ENCODE measurements at regions not wholly inside any gene's neighbourhood (a gene's known extent, or its start where the extent isn't known, plus 50 kb on each side); places are given as distances from the start of the nearest gene placed in this dataset.

DNA sequence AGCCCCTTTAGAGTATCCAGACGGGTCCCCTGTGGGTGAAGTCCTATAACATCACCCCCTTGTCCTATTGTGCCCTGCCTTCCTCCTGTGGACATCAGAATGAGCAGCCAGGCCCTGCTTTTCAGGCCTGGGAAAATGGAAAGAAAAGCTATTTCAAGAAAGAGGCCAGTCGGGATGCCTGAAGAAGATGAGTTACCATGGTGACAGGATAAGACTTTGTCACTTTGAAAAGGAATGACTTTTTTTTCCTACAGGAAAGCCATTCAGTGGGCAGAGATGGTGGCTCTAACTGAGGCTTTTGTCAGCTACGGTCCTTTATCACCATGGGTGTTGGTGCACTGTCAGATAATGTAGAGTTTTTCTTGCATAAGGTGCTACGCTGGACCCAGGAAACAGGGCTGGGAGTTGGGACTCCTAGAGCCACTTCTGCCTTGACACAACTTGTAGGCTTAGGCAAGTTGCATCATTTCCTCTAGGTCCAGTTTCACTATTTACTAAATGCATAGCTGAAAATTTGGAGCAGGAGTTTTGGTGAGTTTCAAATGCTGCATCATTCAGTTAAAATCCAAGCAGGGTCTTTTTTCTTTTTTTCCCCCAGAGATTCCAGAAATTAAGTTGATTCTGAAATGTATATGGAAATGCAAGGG lies 179.0 kb upstream of the ADRA1D start:
- DNase-seq = no peak

DNA sequence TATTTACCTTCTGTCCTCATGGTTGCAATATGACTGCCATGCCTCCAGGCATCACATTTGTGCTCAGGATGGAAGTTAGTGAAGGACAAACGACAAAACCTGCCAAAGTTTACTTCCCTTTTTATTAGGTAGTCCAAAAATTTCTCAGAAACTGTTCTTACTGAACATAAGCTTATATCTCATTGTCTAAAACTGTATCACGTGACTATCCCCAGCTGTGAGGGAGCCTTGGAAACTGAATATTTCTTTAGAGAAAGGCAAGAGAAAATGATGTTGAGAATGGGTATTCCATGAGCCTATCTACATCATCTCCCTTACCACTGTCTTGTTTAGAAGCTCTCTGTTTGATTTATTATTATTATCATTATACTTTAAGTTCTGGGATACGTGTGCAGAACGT lies 169.1 kb upstream of the ADRA1D start:
- no peak for DNase-seq

DNA sequence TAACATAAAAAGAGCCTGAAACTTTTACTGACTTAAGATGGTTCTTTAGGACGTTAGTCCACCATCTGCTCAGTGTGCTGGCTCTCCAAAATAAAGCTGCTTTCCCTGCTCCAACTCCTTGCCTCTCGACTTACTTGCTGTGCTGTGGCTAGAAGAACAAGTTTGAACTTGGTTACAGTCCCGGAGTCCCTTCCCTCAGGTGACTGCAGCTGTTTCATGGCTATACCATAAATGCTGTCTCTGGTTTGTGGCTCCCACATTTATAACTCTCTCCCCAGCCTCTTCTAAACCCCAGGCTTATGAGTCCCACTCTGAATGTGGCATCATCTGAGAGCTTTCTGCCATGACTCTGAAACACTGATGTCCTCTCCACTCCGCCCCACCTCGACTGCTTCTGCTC lies 166.2 kb upstream of the ADRA1D start:
- DNase-seq = no peak

DNA sequence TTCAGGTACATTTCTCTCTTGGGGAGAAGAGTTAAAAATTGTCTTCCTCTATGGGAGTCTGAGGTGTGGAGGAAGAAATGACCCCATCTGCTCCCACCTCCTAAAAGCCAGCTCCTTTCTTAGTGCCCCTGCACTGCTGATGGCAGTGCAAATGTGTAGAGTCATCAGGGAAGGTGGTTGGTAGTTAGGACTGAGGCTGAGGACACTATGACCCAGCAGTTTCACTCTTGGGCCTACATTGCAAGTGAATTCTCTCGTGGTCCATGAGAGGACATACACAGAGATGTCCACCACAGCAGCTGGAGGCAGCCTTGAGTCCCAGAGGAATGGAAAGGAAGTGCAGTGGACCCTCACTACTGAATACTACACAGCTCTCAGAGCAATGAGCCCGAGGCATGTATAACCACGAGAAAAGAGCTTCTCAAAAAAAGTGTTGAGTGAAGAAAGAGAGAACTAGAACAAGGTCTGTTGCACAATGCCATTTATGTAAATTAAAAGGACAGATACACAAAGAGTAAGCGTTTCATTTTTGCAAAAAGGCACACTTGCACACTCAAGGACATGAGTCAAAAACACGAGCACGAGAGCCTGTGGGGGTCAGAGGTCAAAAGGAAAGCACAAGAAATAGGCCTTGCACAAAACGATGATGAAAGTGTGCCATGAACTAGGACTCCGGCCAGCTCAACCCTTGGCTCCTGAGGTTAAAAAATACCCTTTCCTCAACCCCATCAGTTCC lies 164.4 kb upstream of the ADRA1D start:
- no peak for DNase-seq

DNA sequence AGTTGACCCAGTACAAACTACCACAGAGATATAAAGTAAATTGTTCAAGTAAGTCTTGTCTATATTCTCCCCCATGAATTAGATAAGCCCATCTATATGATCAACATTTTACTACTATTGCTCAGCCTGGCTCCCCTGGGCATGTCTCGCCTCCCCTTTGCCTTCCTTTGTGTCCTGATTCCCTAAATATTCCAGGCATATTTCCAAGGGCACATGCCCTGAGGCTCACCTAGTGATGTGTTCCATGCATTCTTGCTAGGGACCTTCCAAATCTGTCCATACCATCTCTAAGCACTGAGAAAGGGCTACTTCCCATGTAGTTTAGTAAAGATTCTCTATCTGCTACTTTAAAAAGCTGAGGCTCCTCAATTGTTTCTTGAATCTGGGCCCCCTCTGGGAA lies 163.1 kb upstream of the ADRA1D start:
- DNase-seq = no peak

DNA sequence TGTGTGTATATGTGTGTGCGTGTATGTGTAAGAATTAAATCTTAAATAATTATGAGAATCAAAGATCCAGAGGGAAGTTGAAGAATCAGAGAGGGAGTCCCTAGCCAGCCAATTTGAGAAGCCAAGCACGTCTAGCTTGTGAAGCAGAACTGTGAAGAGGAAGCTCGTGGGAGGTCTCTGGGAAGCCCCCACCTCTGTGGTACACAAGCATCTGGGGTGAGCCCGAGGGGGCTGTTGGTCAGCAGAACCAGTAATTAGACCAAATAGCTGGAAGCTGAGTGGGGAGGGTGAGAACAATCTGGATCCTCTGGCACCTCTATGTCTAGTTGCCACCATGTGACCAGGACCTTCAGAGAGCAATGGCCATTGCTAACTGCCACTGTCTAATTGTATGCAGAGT lies 162.7 kb upstream of the ADRA1D start:
- no peak for DNase-seq

DNA sequence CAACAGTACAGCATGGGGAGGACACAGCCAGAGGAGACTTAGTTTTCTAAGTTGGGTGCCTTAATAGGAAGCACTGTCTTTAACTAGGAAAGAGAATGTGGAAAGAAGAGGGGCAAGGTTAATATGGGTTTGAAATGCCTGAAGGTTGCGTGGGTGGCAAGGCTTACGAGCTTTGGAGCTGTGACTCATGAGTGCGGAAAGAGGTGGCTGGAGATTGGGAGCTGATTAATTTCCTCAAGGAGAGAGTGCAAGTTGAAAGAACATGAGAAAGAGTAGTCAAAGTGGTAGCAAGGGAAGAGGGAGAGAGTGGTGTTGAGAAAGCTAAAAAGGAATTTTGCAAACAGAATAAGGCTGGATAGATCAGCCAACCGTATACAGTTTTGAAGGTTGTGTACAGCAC lies 157.5 kb upstream of the ADRA1D start:
- no peak for DNase-seq

DNA sequence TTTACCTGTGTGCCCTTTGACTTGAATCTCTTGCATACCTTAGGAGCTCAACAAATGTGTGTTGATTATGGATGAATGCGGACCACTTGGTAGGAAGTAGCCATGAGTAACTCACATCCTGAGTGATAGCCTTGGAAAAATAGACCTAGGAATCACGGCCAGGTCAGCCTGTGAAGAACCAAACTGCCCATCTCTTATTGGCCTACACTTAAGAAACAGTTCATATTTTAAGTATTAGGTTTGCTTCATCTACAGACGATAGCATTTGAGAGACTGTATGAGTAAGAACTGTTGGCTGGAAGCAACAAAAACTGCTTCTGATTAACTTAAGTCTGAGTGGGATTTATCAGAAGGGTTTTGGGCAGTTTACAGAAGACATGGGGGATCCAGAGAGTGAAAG lies 152.5 kb upstream of the ADRA1D start:
- DNase-seq = no peak

DNA sequence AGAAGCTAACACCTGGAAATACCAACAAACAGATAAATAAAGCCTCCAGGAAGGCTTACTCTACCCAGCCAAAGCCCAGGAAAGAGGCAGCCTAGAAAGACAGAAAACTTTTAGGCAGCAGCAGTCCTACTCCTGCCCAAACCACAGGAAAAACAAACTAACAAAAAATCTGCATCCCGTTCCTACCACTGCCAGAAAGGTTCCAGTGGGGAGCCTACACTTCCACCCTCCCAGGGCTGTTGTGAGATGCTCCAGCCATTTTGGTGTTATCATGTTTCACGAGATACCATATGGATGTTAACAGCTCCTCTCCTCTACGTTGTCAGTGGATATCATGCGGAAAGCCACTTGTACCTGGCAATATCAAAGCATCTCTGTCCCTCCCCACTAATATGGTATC lies 135.9 kb upstream of the ADRA1D start:
- no peak for DNase-seq

DNA sequence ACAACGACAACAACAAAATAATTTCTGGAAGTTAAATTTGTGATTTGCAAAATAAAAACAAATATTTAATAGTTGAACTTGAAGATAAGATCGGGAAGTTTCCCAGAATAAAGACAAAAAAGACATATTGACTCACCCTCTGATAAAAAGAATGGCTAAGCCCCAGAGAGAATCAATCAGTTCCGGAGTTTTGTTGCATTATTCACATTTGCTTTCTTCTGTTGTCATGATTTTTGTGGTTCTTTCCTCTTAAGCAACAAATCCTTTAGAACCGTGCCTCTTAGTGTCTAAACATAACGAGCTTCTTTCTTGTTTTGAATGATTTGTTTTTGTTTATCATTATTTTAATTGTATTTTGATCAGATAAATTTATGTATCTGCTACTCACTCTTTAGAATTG lies 134.9 kb upstream of the ADRA1D start:
- no peak for DNase-seq

DNA sequence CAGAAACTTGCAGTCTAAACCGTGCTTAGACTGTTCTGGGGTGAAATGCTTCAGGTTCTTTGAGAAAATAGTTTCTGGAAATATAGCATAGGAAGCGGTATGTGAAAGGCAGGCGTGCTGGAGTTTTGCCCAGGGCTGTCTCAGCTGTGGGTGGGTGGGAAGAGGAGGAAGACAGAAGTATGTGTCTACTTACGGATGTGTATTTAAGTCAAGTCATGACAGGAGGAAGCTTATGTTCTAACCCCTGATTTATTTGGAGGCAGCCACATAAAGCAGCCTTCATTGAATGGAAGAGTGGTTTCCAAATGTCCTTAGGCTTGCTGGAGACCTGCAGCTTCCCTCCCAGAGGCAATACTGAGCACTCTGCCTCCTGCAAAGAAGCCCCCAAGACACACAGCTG lies 126.8 kb upstream of the ADRA1D start:
- DNase-seq = no peak

DNA sequence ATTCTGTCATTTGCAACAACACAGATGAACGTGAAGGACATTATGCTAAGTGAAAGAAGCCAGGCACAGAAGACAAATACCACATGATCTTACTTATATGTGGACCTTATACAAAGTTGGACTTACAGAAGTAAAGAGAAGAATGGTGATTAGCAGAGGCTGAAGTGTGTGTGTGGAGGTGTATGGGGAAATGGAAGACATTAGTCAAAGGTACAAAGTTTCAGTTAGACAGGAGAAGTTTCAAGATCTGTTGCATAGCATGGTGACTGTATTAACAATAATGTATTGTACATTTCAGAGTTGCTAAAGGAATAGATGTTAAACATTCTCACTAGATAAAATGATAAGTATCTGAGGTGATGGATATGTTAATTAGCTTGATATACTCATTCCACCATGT lies 124.4 kb upstream of the ADRA1D start:
- no peak for DNase-seq

DNA sequence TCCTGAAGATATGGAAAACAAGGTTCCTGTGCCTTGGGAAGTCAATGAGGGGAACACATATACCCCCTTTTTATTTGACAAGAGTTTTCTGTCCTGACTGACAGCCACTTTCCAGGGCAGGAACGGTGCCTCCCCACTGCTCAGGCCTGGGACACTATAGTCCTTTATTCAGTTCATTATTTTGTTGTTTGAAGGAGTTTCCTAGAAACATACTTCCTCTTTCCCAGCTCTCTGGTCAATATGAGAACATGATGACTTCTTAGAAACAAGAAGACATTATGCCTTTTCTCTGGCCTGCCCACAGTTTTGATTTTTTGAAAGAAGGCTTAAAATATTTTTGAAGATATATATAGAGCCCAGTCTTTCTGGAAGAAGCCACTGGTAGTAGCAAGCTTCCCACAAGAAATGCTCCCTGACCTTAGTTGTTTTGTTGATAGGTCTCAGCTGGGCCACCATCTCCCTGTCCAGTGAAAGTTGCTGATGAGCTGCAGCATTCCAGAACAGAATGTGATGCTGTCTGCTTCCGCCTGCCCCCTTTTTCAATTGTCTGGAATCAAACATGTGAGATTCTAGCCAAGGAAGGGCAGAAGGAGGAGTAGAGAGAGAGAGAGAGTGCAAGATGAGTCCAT lies 122.7 kb upstream of the ADRA1D start:
- DNase-seq = no peak

DNA sequence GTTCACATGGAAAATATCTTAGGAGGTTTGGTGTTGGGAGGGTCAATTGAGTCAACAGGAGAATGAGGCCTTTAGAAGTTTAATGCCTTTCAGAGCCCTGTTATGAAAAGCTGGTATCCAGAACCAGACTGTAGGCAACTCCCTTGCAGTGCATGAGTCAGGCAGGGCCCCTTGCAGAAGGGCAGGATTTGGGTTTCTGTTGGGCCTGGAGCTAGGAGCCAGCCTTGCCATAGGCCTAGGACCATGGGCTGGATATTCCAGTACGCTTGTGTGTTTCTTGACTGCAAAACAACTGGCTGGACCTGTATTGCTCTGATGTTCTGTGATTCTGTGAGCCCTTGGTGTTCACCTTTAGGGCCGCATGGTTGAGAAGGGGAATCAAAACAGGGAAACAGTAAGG lies 121.8 kb upstream of the ADRA1D start:
- DNase-seq = no peak

DNA sequence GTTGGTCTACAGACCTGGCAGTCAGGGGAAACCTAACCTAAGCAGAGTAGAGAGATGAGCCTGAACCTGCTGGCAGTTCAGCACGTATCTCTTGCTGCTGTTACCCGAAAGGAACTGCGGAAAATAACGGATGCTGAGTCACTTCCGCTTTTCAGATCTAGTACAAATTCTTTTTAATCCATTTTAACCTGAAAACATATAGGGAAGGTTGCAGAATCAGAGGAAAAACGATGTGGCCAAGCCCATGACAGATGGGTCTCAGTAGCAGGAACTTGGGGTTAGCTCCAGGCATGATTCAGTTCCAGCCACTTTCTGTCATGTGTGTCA lies 120.7 kb upstream of the ADRA1D start:
- no peak for DNase-seq

DNA sequence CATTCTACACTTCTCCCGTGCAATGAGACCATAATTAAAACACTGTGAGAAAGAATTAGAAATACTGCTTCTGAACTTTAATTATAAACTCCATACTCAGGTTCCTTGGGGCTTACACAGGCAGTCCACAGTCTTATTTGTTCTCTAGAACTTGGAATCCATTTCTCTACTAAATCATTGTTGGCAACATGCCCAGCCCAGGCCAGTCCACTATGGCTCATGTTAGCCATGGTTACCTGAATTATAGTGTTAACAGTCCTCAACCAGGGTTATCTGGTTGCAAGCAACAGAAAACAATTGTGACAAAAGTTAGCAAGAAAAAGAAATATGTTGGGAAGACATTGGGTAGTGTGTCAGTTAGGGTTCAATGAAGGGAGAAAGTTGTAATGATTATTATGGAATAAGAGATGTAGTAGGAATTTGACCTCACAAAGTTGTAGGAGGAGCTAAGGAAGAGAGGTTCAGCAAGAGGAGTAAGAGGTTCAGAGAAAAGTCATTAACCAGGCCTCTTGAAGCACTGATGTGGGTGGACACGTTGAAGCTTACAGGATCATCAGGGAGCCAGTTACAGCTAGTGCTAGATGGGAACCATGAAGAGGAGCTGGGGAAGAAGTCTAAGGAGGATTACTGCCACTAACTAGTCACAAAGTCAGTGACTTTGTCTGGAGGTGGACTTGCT lies 120.2 kb upstream of the ADRA1D start:
- no peak for DNase-seq

DNA sequence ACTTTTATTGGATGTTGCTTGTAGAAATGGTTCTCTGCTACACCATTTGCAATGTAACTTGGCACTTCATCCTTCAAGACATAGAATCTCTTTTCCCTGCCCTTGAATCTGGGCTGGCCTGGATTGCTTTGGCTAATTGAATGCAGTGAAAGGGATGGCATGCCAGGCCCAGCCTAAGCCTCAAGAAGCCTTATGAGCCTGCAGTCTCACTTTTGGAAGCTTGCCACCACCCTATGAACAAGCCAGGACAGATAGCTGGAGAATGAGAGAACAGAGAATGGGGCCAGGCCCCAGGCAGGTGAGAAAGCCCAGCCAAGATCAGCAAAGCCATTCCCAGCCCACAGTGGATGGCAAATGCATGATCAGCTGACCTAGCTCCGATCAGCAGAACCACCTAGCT lies 117.0 kb upstream of the ADRA1D start:
- DNase-seq = no peak

DNA sequence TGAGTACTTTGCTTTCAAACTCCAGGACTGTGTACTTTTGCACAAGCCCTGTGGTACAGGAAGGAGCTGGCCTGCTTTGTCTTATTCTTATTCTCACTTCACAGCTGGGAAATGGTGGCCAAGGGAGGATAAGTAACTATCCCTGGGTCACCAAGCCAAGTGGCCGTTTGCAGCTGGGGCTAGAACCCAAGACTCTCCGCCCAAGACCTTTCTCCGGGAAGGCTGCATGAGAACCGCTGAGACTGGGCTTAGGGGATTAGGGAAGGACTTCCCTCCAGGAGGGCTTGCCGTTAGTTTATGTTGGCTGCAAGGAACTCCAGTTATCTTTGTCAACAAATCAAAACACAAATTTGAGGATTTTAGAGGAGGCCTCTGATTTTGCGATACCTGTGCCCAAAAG lies 109.5 kb upstream of the ADRA1D start:
- DNase-seq = no peak

DNA sequence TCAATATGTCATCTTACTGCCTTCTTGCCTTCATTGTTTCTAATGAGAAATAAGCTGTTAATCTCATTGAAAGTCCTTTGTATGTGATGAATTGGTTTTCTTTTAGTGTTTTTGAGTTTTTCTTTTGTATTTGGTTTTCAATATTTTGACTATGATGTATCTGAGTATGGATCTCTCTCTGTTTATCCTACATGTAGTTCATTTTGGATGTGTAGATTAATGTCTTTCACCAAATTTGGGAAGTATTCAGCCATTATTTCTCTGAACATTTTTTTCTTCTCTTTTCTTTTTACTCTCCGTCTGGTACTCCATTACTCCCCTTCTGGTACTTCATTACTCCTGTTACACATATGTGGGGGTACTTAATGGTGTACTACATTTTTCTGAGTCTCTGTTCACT lies 103.3 kb upstream of the ADRA1D start:
- DNase-seq = no peak

DNA sequence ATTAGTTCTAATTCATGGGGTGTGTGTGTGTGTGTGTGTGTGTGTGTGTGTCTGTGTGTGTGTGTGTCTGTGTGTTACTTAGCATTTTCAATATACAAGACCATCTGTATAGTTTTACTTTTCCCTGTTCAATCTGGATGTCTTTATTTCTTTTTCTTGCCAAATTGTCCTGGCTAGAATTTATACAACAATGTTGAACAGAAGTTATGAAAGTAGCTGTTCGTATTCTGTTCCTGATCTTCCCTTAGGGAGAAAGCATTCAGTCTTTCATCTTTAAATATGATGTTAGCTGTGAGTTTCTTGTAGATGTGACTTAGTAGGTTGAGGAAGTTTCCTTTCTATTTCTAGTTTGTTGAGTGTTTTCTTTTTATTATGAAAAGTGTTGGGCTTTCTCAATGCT lies 101.0 kb upstream of the ADRA1D start:
- no peak for DNase-seq

DNA sequence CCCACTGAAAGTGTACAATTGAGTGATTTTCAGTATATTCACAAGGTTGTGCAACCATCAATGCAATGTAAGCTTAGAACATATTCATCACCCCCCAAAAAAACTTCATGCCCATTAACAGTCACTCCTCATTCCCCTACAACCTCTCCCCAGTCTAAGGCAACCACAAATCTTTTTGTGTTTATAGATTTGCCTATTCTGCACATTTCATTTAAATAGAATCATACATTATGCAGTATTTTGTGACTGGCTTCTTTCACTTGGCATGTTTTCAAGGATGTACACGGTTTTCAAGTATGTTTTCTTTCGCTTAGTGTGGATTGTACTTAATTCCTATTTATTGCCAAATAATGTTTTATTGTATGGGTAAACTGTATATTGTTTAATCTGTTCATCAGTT lies 95.6 kb upstream of the ADRA1D start:
- no peak for DNase-seq

DNA sequence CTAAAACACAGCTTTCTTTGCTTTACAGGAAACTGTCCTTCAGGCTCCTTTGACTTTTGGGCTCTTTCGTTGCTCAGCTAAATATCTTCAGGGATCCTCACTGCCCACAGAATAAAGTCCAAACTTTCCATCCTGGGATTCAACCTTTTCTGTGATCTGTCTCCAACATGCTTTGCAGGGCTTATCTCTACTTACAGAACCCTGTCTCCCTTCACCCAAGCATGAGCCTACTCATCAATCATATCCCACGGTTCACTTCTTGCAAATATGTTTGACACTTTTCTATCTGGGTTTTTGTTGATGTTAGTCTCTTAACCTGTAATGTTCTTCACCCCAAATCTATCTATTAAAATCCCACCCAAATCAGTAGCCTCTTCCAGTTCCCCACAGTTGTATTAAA lies 93.5 kb upstream of the ADRA1D start:
- no peak for DNase-seq

DNA sequence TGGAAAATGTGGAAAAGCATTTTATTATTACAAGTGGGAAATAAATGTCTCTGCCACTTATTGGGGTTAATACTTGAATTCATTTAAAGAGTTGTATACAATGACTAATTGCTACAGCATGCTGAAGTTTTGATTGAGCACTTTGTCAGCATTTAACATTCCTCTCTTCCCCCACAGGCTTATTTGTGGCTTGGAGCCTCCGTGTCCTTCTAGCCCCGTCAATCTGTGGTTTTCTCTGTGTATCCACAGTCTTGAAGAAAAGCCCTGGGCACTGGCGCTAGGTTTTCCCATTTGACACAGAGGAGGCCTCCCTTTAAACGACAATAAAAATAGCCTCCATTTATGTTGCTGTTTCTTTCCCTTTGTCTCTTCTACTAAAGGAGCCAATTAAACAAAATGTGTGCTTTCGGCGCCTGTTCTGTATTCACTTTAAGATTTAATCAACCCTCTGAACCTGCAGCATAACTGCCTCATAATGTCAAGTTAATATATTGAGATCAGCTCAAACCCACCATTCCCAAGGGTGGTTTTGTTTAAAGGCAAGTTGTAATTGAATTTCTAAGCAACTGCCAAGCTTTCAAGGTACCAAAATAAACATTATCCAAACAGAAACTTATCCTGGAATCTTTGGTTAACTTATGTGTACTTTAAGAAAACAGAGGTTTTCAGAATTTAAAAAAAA lies 92.9 kb upstream of the ADRA1D start:
- DNase-seq = peak; percentile 7

DNA sequence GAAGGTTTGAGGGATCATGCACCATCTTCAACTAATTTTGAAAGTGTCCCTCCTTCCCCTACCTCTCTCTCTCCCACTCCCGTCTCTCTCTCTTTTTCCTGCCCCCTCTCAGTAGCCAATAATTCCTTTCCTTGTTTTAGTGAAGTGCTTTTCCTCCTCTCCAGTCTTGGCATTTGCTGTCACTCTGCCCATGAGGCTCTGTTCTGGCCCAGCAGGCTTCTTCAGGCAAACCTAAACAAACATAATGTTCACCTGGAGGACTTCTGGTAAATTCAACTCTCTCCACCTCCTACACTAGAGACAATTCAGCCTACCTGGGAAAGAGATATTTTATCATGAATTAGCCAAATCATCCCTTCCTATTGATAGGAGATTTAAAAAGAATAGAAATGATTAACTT lies 86.6 kb upstream of the ADRA1D start:
- no peak for DNase-seq

Data from NCI-H226 (cell line).